ENCODE measurements at regions not wholly inside any gene's neighbourhood (a gene's known extent, or its start where the extent isn't known, plus 50 kb on each side); places are given as distances from the start of the nearest gene placed in this dataset.

- H3K27me3 ChIP-seq (ENCODE audit: insufficient read depth, low read depth, low read length): no peaks in the 10 kb centered on the region
- no peak overlapping the region for H3K4me3 ChIP-seq (ENCODE audit: low read length)
- no peaks in the 10 kb centered on the region for H3K9me3 ChIP-seq (ENCODE audit: low read length)
- TF ChIP-seq, protein P1, sequence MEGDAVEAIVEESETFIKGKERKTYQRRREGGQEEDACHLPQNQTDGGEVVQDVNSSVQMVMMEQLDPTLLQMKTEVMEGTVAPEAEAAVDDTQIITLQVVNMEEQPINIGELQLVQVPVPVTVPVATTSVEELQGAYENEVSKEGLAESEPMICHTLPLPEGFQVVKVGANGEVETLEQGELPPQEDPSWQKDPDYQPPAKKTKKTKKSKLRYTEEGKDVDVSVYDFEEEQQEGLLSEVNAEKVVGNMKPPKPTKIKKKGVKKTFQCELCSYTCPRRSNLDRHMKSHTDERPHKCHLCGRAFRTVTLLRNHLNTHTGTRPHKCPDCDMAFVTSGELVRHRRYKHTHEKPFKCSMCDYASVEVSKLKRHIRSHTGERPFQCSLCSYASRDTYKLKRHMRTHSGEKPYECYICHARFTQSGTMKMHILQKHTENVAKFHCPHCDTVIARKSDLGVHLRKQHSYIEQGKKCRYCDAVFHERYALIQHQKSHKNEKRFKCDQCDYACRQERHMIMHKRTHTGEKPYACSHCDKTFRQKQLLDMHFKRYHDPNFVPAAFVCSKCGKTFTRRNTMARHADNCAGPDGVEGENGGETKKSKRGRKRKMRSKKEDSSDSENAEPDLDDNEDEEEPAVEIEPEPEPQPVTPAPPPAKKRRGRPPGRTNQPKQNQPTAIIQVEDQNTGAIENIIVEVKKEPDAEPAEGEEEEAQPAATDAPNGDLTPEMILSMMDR (IDR thresholded peaks at IDR 0.05; ENCODE audit: poor library complexity, severe bottlenecking): no peak
- TF ChIP-seq RAD21 (conservative IDR thresholded peaks at IDR 0.05) (no peak), TAF1 (IDR thresholded peaks at IDR 0.05; ENCODE audit: low read depth) (no peak), EZH2 (IDR thresholded peaks at IDR 0.05; ENCODE audit: borderline replicate concordance, insufficient read depth, low read length, poor library complexity, severe bottlenecking) (no peak), MXI1 (conservative IDR thresholded peaks at IDR 0.05; ENCODE audit: poor library complexity, severe bottlenecking) (no peak), POLR2AphosphoS5 (IDR thresholded peaks at IDR 0.05) (no peak), EP300 (conservative IDR thresholded peaks at IDR 0.05; ENCODE audit: poor library complexity, severe bottlenecking) (no peak), SMC3 (conservative IDR thresholded peaks at IDR 0.05; ENCODE audit: poor library complexity) (no peak)
- TF ChIP-seq, protein P2, sequence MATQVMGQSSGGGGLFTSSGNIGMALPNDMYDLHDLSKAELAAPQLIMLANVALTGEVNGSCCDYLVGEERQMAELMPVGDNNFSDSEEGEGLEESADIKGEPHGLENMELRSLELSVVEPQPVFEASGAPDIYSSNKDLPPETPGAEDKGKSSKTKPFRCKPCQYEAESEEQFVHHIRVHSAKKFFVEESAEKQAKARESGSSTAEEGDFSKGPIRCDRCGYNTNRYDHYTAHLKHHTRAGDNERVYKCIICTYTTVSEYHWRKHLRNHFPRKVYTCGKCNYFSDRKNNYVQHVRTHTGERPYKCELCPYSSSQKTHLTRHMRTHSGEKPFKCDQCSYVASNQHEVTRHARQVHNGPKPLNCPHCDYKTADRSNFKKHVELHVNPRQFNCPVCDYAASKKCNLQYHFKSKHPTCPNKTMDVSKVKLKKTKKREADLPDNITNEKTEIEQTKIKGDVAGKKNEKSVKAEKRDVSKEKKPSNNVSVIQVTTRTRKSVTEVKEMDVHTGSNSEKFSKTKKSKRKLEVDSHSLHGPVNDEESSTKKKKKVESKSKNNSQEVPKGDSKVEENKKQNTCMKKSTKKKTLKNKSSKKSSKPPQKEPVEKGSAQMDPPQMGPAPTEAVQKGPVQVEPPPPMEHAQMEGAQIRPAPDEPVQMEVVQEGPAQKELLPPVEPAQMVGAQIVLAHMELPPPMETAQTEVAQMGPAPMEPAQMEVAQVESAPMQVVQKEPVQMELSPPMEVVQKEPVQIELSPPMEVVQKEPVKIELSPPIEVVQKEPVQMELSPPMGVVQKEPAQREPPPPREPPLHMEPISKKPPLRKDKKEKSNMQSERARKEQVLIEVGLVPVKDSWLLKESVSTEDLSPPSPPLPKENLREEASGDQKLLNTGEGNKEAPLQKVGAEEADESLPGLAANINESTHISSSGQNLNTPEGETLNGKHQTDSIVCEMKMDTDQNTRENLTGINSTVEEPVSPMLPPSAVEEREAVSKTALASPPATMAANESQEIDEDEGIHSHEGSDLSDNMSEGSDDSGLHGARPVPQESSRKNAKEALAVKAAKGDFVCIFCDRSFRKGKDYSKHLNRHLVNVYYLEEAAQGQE (IDR thresholded peaks at IDR 0.05; ENCODE audit: borderline replicate concordance): no peak
- H3K4me2 ChIP-seq (ENCODE audit: low read length): no peak overlapping the region
- H4K20me1 ChIP-seq (ENCODE audit: insufficient read depth): no peaks in the 10 kb centered on the region
- no peak overlapping the region for H3K27ac ChIP-seq (ENCODE audit: low read length)
- H3K9ac ChIP-seq (ENCODE audit: low read length): no peak overlapping the region
- no peaks in the 10 kb centered on the region for H3K79me2 ChIP-seq (replicated peaks; ENCODE audit: insufficient read depth, low read length)
- H2AFZ ChIP-seq (ENCODE audit: low read depth, low read length): no peak overlapping the region
- no peaks in the 10 kb centered on the region for H3K36me3 ChIP-seq (ENCODE audit: insufficient read depth, low read length)
- no peaks in the 10 kb centered on the region for H3F3A ChIP-seq (ENCODE audit: insufficient read depth, low read length, poor library complexity, severe bottlenecking)
- H3K9me2 ChIP-seq (ENCODE audit: insufficient read depth, low read length): no peaks in the 10 kb centered on the region
Measured at GRCh38 chr12:89040146-89040964, 311.9 kb downstream of the DUSP6 start.

GRCh38 chr12:89038831-89039512, 313.3 kb downstream of the DUSP6 start:
- no peak overlapping the region for H3K9ac ChIP-seq (ENCODE audit: low read length)
- no peak overlapping the region for H3K4me3 ChIP-seq (ENCODE audit: low read length)
- no peaks in the 10 kb centered on the region for H3K27me3 ChIP-seq (ENCODE audit: insufficient read depth, low read depth, low read length)
- no peaks in the 10 kb centered on the region for H4K20me1 ChIP-seq (ENCODE audit: insufficient read depth)
- no peak overlapping the region for H2AFZ ChIP-seq (ENCODE audit: low read depth, low read length)
- H3K36me3 ChIP-seq (ENCODE audit: insufficient read depth, low read length): no peaks in the 10 kb centered on the region
- H3K9me2 ChIP-seq (ENCODE audit: insufficient read depth, low read length): no peaks in the 10 kb centered on the region
- no peaks in the 10 kb centered on the region for H3K79me2 ChIP-seq (replicated peaks; ENCODE audit: insufficient read depth, low read length)
- no peak for TF ChIP-seq RAD21 (conservative IDR thresholded peaks at IDR 0.05)
- TF ChIP-seq EZH2 (IDR thresholded peaks at IDR 0.05; ENCODE audit: borderline replicate concordance, insufficient read depth, low read length, poor library complexity, severe bottlenecking): no peak
- TF ChIP-seq SMC3 (conservative IDR thresholded peaks at IDR 0.05; ENCODE audit: poor library complexity): no peak
- no peak for TF ChIP-seq TAF1 (IDR thresholded peaks at IDR 0.05; ENCODE audit: low read depth)
- no peak for TF ChIP-seq POLR2AphosphoS5 (IDR thresholded peaks at IDR 0.05)
- TF ChIP-seq EP300 (conservative IDR thresholded peaks at IDR 0.05; ENCODE audit: poor library complexity, severe bottlenecking): no peak
- TF ChIP-seq MXI1 (conservative IDR thresholded peaks at IDR 0.05; ENCODE audit: poor library complexity, severe bottlenecking): no peak
- TF ChIP-seq, protein P1 (IDR thresholded peaks at IDR 0.05; ENCODE audit: poor library complexity, severe bottlenecking): no peak
- TF ChIP-seq, protein P2 (IDR thresholded peaks at IDR 0.05; ENCODE audit: borderline replicate concordance): no peak
- no peak overlapping the region for H3K27ac ChIP-seq (ENCODE audit: low read length)
- no peaks in the 10 kb centered on the region for H3F3A ChIP-seq (ENCODE audit: insufficient read depth, low read length, poor library complexity, severe bottlenecking)
- no peaks in the 10 kb centered on the region for H3K9me3 ChIP-seq (ENCODE audit: low read length)
- no peak overlapping the region for H3K4me2 ChIP-seq (ENCODE audit: low read length)
